Stimulated activated CD4-positive, alpha-beta T cell treated with anti-CD3 and anti-CD28 coated beads, TNF-alpha, amount 100 ng/mL, for 24 hours (primary cell): ENCODE measurements at regions not wholly inside any gene's neighbourhood (a gene's known extent, or its start where the extent isn't known, plus 50 kb on each side); places are given as distances from the start of the nearest gene placed in this dataset.

ENCODE experiments used
- DNase-seq, 3 experiments: peaks; one replicate each; pipeline ENCODE4 v3.0.0-alpha.2; 2020; ENCODE audit warnings: low read depth in 3 of 3

DNA sequence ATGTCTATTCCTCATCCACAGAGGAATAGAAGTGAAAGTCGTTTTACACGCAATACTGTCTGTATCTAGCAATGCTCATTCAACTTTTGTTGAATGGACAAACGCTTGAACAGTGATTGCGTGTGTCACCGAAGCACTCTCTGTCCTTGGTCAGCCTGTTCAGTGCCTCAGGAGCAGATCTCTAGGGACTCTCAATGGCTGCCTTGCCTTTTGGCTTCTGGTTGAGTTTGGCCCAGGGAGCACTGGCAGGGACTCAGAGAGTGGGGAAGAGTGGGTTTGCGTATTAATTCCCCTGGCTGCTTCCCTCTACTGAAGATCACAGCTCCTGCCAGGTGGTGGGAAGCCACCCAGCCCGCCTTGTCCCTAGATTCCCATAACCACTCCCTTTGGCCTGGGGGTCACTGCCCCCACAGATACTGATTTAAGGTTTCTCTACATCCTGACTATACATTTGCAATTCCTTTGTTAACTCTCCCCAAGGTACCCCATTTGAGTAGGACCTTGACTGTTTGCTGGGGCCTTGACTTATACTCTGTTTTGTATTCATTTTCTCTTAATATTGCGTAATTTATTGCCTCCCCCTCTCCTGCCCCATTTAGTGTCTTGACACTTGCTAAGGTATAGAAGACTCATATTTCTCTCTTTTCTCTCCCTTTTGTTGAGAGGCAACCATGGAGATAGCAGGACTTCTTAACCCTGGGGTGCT is 61.7 kb upstream of the USP24 start:
- DNase-seq: no peak

DNA sequence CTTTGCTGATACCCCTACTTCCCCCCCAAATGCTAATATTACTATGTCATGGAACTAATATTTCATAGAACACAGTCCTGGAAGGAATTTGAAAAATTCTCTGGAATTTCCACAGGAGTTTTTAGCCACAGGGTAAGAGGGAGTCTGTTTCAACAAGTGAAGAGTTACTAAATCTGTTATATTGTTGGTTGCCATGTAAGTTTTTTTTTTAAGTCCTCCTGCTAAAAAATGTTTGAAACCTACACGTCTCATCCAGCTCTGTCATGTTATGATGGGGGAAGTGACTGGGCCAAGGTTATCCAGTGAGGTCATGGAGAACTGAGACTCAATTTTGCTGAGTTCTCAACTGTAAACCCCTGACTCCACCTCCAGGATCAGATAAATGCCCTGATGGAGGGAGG is 60.8 kb upstream of the USP24 start:
- no peak for DNase-seq

DNA sequence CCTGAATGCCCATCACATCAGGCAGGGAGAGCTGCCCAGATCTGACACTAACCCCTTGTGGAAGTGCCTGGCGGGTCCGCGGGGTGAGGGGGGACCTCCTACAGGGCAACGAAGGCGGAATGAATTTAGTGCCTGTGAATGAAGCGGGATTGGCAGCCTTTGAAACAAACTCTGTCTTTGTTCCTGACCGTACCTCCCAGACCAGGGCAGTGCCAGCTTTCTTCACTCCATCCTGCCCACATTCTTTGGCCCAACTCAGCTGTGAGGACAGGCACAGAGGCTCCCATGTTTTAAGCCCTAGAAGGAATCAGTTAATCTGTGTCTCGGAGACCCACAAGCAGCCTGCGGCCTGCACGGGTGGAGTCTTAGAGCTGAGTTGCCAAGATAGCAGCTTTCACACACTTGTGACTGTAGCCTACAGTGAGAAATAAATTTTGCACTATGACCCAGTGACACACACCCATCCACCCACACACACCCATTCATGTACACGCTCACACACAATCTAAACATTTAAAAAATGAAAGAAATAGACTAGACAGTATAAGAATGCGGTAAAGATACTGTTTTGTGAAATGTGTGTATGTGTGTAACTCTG is 60.1 kb upstream of the USP24 start:
- DNase-seq: no peak

DNA sequence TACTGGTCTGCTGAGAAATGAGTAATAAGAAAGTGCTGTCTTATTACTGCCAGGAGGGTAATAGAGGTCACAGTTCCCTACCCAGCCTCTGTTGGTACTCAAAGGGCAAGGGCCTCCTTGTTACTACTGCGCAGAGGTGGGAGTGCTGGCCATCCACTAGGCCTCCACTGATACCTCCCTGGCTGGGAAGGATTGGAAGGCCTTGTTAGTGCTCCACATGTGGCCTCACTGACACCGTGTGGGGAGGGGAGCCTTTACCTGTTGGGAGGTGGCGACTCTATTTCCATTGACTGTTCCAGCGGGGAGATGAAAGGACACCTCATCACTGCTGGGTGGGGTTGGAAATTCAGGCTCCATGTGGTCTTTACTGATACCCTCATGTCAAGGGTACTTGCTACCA is 57.8 kb upstream of the USP24 start:
- no peak for DNase-seq
